Tibial nerve (tissue), 4 donors: ENCODE measurements at regions not wholly inside any gene's neighbourhood (a gene's known extent, or its start where the extent isn't known, plus 50 kb on each side); places are given as distances from the start of the nearest gene placed in this dataset.

Experiments
- DNase-seq, 2 donors: peaks; one replicate each; pipeline ENCODE4 v3.0.0-alpha.2; 2019; ENCODE audit warnings: low spot score in 2 of 2
- H3K27ac ChIP-seq, 4 donors: fragments of 200-600 bp; sonication (generic) in 3 of 4; one replicate each; pipeline ENCODE4 v1.5.1; 2017 to 2019; ENCODE audit warnings: mild to moderate bottlenecking in 1 of 4
- H3K27me3 ChIP-seq, 2 donors: fragments of 200-600 bp; sonication (generic) in 1 of 2; one replicate each; pipeline versions ENCODE4 v1.5.1 to v1.6.0; 2017 to 2019
- H3K36me3 ChIP-seq, 3 donors: fragments of 200-600 bp; sonication (generic); one replicate each; pipeline ENCODE4 v1.5.1; 2018 to 2019
- H3K4me1 ChIP-seq, 4 donors: fragments of 200-600 bp; sonication (generic) in 3 of 4; one replicate each; pipeline ENCODE4 v1.5.1; 2017 to 2019
- H3K4me3 ChIP-seq, 4 donors: fragments of 200-600 bp; sonication (generic) in 3 of 4; one replicate each; pipeline ENCODE4 v1.5.1; 2017 to 2019; ENCODE audit warnings: mild to moderate bottlenecking in 1 of 4, moderate library complexity in 1 of 4
- H3K9me3 ChIP-seq, 4 donors: fragments of 200-600 bp; sonication (generic) in 3 of 4; one replicate each; pipeline ENCODE4 v1.5.1; 2017 to 2019
- EP300 ChIP-seq, 2 donors: sonication (generic); formaldehyde crosslinking; IDR thresholded peaks; one replicate each; pipeline ENCODE4 v1.6.1; 2017; ENCODE audit warnings: antibody characterized with exemption in 2 of 2, mild to moderate bottlenecking in 1 of 2
- POLR2A ChIP-seq, 2 donors: fragments of 450-650 bp; IDR thresholded peaks; one replicate each; pipeline ENCODE4 v1.6.1; 2017; ENCODE audit warnings: antibody characterized with exemption in 2 of 2, mild to moderate bottlenecking in 2 of 2, moderate library complexity in 2 of 2
- WGBS, 2 donors: methylation state at CpG; one replicate each; pipeline ENCODE4 v1.1.5; 2018; 5-methylcytosine and 5-hydroxymethylcytosine counted together
- TF ChIP-seq, protein P1 (sequence below), 5 experiments: fragments of 200-600 bp in 3 of 5; fragments of 450-650 bp in 2 of 5; sonication (generic) in 3 of 5; IDR thresholded peaks; one replicate each; pipeline ENCODE4 v1.5.1; 2016 to 2019; ENCODE audit warnings: antibody characterized with exemption in 5 of 5, mild to moderate bottlenecking in 3 of 5, moderate library complexity in 2 of 5

DNA sequence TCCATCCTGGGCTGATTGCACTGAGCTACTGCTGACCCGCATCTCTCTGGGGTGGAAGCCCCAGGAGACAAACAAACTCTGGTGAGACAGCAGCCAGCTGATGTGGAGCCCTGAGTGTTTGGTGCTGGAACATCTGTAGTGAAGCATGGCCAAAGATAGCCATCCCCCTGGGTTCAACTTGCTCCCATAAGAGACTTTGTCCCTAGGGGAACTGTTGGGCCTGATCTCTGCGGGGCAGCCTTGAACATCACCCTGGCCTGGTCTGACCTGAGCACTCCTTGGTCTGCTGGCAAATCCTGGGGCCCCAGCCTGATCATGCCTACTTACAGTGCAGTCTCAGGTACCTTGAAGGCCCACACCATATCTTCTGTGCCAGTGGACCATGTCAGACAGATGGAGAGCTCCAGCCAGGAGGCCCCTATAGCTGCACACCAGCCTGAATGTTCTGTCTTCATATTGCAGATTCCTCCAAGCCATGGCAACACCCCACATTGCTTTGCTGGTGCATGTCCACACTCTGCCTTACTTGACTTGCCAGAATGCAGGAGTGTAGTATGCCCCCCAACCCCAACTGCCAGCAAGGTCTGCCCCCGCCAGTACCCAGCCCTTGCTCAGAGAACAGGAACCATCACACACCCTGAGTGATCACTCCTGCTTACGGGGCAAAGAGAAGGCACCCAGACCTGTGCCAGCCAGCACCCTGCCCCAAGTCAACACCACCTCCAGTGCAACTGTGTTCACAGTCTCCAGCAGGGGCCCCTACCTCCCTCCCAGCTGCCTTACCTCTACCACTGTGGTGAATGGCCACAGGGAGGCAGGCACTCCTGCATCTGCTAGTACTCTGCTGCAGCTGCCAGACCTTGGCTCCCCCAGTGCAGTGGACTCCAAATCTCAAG lies 690.5 kb upstream of the NR5A2 start:
- Histone ChIP-seq H3K36me3 (no peaks in the 10 kb centered on the region), H3K27ac (no peak overlapping the region), H3K9me3 (no peaks in the 10 kb centered on the region), H3K4me3 (no peak overlapping the region), H3K4me1 (no peaks in the 10 kb centered on the region), H3K27me3 (no peaks in the 10 kb centered on the region)
- WGBS, 2 donors = 93 to 95% methylated on average over 4 of the region's 4 CpGs
- no peak for DNase-seq
- no peak for TF ChIP-seq POLR2A (IDR thresholded peaks at IDR 0.05)
- TF ChIP-seq EP300 (IDR thresholded peaks at IDR 0.05) = no peak
- TF ChIP-seq, protein P1, sequence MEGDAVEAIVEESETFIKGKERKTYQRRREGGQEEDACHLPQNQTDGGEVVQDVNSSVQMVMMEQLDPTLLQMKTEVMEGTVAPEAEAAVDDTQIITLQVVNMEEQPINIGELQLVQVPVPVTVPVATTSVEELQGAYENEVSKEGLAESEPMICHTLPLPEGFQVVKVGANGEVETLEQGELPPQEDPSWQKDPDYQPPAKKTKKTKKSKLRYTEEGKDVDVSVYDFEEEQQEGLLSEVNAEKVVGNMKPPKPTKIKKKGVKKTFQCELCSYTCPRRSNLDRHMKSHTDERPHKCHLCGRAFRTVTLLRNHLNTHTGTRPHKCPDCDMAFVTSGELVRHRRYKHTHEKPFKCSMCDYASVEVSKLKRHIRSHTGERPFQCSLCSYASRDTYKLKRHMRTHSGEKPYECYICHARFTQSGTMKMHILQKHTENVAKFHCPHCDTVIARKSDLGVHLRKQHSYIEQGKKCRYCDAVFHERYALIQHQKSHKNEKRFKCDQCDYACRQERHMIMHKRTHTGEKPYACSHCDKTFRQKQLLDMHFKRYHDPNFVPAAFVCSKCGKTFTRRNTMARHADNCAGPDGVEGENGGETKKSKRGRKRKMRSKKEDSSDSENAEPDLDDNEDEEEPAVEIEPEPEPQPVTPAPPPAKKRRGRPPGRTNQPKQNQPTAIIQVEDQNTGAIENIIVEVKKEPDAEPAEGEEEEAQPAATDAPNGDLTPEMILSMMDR (IDR thresholded peaks at IDR 0.05) = no peak

DNA sequence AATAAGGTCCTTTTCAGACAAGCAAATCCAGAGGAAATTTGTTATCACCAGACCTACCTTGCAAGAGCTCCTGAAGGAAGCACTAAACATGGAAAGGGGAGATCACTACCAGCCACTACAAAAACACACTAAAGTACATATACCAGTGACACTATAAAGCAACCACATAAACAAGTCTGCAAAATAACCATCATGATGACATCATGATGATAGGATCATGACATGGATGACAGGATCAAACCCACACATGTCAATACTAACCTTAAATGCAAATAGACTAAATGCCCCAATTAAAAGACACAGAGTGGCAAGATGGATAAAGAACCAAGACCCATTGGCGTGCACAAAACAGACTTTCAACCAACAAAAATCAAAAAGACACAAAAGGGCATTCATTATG lies 688.8 kb upstream of the NR5A2 start:
- Histone ChIP-seq H3K9me3 (no peaks in the 10 kb centered on the region), H3K4me3 (no peak overlapping the region), H3K4me1 (no peaks in the 10 kb centered on the region), H3K36me3 (no peaks in the 10 kb centered on the region), H3K27ac (no peak overlapping the region), H3K27me3 (no peaks in the 10 kb centered on the region)
- 70 to 88% methylated on average over 1 of the region's 1 CpG for WGBS, 2 donors
- TF ChIP-seq EP300 (IDR thresholded peaks at IDR 0.05) = no peak
- TF ChIP-seq, protein P1 (IDR thresholded peaks at IDR 0.05) = no peak
- TF ChIP-seq POLR2A (IDR thresholded peaks at IDR 0.05) = no peak
- DNase-seq = no peak

DNA sequence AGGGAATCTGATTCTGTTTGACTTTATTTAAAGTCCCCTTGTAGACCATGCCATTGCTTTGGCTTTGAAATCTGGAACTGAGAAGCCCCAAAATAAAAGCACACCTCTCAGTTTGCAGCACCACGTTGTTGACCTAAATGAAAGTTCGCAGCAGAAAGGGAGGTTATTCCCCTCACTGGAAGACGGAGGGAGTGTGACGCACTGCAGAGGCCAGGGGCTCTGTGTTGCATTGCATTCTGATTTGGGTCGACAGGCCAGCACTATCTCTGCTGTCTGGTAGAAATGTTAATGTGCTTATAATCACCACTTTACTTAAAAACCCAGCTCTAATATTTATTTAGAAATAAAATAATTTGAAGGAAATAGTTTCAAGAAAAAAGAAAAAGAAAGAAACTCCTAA lies 675.2 kb upstream of the NR5A2 start:
- no peak for DNase-seq
- H3K9me3 ChIP-seq = no peaks in the 10 kb centered on the region
- H3K36me3 ChIP-seq = no peaks in the 10 kb centered on the region
- H3K27me3 ChIP-seq = no peaks in the 10 kb centered on the region
- no peak overlapping the region for H3K27ac ChIP-seq
- no peaks in the 10 kb centered on the region for H3K4me1 ChIP-seq
- 41 to 58% methylated on average over 5 of the region's 5 CpGs for WGBS, 2 donors
- no peak for TF ChIP-seq EP300 (IDR thresholded peaks at IDR 0.05)
- TF ChIP-seq POLR2A (IDR thresholded peaks at IDR 0.05) = no peak
- TF ChIP-seq, protein P1 (IDR thresholded peaks at IDR 0.05) = no peak
- H3K4me3 ChIP-seq = no peak overlapping the region

DNA sequence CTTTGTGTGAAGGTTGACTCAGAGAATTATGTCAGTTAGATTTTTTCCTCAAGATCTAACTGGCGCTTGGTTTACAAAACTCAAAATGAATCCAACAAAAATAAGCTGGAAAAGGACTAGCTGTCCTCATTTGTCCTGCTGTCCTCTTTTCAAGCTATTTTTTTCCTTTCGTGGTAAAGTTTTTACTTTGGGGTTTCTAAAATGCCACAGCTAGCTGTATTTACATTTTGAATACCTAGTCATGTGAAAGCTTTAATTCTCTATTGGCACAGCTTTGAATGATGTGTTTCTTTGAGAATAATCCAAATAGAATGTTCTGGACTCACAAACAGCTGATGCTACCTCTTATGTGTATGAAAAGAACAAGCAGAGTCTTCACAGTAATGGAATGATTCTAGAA lies 673.6 kb upstream of the NR5A2 start:
- Histone ChIP-seq H3K27ac (no peak overlapping the region), H3K4me3 (no peak overlapping the region)
- WGBS, 2 donors = 62 to 66% methylated on average over 2 of the region's 2 CpGs

DNA sequence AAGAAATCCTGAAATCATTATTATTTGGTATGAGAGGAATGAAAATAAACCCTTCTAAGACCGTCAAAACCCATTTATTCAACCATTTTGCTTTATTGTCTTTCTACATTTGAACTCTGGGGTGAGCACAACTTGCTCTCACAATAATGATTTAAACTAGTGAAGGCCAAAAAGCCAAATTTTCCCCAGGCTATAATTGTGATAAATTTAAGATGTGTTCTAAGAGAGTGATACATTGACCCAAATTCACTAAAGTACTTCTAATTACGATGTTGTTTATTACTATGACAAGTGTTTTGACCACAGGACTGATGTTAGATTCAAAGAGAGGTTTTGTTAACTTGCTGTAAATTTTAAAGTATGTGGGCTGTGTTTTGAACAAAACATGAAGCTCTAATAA lies 670.9 kb upstream of the NR5A2 start:
- Histone ChIP-seq H3K4me1 (no peaks in the 10 kb centered on the region), H3K9me3 (no peaks in the 10 kb centered on the region), H3K4me3 (no peak overlapping the region), H3K27me3 (no peaks in the 10 kb centered on the region), H3K36me3 (no peaks in the 10 kb centered on the region), H3K27ac (no peak overlapping the region)
- WGBS, 2 donors = 28 to 31% methylated on average over 2 of the region's 2 CpGs
- no peak for TF ChIP-seq EP300 (IDR thresholded peaks at IDR 0.05)
- no peak for TF ChIP-seq POLR2A (IDR thresholded peaks at IDR 0.05)
- TF ChIP-seq, protein P1 (IDR thresholded peaks at IDR 0.05) = no peak
- DNase-seq = no peak

More for the DNA sequence above, 673.6 kb upstream of the NR5A2 start:
- H3K36me3 ChIP-seq = no peaks in the 10 kb centered on the region
- H3K9me3 ChIP-seq = no peaks in the 10 kb centered on the region
- H3K4me1 ChIP-seq = no peaks in the 10 kb centered on the region
- no peaks in the 10 kb centered on the region for H3K27me3 ChIP-seq
- TF ChIP-seq EP300 (IDR thresholded peaks at IDR 0.05) (no peak), POLR2A (IDR thresholded peaks at IDR 0.05) (no peak)
- TF ChIP-seq, protein P1 (IDR thresholded peaks at IDR 0.05) = no peak
- DNase-seq = no peak
